GM18519 (cell line): ENCODE measurements at regions not wholly inside any gene's neighbourhood (a gene's known extent, or its start where the extent isn't known, plus 50 kb on each side); places are given as distances from the start of the nearest gene placed in this dataset.

ENCODE experiments used
- ATAC-seq: cut with Tn5 transposase; IDR thresholded peaks from one replicate; pipeline ENCODE4 v1.9.1; 2021; ENCODE audit warnings: mild to moderate bottlenecking, moderate library complexity; ENCODE audit not compliant: unreplicated experiment, low FRiP score

DNA sequence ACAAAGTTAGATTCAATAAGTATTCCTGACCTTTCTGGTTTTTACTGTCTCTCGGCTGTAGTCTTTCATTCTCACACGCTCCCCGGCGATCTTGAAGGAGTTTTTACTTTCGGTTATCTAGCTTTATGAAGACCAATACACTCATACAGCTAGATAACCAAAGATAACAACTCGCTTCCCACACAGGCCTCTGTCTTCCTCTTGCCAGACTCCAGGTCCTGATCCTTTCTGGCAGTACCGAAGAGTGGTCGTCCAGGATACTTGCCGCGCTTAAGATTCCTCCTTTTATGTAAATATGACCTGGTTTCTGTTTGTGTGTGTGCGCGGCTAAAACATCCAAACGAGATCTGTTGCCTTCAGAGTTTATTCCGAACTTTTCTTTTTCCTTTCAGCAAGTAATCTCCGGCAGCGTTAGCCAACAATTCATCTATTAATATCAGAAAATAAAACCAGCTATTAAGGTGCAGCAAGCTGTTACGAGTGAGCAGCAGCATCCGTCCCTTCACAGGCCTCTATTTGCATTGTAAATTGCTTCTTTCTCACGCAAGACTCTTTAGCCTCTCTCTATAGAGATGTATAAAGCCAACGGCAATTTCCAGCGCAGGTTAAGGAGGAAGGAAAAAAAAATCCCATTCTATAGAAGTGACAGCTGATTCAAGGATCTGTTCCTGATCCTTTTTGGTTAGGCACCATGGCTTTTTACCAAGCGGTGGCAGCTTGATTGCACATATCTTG is 216.1 kb downstream of the MEF2C start:
- peak; percentile 50 for ATAC-seq

DNA sequence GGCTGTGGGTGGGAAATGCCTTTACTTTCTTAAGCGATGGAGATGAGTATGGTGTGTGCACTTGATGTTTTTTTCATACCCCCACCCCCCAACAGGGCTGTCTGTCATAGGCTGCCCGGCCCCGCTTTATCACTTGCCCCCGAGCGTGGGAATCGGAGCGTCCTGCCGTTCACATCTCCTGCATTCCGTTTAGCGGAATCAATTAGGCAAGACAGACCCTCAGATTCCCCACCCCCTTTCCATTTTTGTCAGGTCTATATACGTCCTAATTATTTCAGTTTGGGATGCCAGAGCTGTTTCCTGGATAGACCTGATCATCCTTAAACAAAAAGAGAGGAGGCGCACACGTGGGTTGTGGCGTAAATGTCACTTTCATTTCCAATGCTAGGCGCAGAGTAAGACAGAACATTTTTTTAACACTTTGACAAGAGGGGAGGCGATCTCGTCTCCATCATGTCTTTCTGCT is 217.2 kb downstream of the MEF2C start:
- ATAC-seq = no peak

DNA sequence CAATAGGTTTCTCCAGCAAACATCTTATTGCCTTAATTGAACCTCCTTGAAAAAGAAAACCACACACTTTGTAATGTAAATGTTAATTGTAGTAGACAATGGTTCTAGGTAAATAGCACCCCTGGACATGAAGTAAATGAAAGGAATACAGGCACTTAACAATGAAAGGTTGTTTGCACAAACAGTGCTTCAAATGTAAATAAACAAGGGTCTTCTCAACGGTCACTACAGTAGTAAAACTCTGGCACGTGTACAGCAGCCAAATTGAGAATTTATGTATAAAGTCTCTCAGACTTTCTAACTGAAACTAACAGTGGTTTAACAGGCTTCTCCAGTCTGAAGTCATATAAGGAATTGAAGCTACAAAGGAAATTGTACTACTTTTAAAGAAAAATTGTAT is 218.3 kb downstream of the MEF2C start:
- ATAC-seq = no peak

DNA sequence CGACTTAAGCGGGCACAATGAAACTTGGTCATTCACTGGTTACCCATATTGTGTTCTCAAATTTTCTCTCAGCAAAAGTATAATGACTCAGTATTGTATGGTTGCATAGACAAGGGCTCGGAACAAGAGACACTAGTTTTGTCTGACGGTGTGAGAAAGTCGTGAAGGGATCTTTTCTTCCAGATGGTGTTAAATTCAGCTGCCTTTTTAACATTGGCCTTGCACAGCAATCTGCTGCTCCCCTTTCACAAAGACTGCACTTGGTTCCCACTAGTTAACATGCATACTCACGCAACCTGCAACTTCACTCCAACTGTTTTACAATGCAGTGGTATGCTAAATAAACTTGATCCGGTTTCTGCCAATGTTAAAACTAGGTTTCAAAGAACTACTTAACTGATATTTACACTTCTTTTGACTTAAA is 219.2 kb downstream of the MEF2C start:
- ATAC-seq = no peak

DNA sequence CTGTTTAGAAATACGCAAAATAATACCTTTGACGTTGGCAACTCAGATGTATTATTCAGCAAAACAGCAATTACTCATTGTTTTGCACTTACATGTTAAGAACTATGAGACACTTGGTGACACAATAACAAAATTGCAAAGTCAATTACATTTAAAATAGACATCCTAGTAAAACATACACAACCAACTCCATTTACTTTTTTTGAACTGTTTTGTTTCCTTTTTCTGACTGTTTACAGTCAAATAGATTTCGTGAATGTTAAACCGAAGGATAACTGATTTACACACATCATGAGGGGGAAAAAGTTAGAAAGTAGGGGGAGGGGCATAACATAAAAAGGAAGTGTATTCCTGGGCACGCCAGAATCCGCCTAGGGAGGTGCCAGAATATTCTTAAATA is 220.1 kb downstream of the MEF2C start:
- no peak for ATAC-seq

DNA sequence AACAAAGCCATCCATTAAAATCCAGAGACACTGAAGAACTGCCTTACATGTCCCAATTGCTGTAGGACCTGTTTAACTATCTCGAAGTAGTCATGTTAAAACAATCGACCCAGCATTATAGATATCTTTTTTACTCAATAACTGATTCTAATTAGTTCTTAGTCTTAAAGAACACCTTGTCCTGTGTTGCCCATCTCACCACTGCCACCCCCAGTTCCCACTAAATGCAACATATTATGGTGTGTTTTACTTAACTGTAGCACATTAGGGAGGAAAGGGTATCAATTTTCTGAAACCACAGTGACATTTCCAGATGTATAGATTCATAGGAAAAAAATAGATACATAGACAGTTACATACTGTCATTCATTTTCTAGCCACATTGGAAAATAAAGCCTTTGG is 221.2 kb downstream of the MEF2C start:
- ATAC-seq = no peak

DNA sequence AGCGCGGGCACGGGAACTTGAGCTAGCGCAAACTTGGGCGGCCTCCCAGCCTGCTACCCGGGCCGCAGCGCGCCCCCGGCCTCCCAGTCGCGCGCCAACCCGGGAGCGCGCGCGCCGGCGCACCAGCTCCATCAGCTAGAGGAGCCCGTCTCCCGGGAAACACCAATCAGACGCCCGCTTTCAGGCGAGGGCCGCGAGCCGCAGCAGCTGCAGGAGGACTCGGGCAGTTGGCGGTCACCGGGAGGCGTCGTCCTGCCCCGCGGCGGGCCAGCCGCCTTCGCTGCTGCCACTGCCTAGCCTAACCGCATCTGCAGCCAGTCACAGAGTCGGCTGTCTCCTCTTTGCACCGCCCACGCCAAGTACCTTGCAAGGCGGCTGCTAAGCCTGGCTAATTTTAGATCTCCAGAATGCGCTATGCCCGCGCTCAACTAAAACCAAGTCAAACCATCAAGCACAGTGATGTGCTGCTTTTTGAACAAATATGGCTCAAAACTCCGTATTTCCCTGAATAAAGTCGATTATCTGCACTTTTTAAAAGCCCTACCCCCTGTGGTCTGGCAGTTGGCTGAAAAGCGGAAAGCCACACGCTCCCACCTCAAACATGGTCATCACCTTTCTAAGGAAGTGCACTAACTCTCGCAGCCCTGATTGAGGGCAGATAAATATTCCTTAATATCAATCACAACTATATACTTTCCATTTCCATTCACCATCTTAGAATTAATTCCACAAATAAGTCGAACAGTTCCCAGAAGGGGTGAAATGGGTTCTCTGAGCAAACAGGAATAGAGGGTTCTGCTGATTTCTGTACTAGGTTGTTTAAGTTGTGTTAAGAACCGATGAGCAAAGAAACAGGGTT is 221.8 kb downstream of the MEF2C start:
- peak; percentile 54 for ATAC-seq

DNA sequence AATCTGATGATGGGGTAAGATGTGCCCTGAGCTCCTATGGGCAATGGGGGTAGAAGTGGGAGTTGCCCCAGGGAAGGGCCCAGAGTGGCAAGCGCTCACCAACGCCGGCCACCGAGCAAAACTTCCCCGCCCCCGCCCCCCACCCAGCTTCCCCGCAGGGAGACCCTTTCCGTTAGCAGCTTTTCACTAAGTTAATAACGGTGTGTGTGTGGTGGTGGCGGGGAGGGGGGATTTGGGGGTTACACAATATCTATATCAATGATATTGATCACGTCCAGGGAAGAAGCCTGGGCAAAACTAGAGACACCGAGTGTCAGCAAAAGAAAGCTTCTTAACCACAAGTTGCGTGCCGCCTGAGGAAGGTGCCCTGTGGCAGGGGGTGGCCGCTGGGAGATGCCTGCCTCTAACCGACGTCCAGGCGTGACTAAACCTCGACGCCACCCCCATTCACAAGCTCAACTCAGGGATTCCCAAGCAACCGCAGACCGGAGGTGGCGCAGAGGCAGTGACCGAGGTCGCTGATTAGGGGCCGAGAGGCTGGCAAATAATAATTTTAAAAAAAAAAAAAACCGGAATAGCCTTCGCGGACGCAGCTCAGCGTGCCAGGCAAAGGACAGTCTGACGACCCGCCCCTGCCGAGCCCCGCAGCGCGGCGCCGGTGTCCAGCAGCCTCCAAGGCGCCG is 222.6 kb downstream of the MEF2C start:
- peak; percentile 6 for ATAC-seq

DNA sequence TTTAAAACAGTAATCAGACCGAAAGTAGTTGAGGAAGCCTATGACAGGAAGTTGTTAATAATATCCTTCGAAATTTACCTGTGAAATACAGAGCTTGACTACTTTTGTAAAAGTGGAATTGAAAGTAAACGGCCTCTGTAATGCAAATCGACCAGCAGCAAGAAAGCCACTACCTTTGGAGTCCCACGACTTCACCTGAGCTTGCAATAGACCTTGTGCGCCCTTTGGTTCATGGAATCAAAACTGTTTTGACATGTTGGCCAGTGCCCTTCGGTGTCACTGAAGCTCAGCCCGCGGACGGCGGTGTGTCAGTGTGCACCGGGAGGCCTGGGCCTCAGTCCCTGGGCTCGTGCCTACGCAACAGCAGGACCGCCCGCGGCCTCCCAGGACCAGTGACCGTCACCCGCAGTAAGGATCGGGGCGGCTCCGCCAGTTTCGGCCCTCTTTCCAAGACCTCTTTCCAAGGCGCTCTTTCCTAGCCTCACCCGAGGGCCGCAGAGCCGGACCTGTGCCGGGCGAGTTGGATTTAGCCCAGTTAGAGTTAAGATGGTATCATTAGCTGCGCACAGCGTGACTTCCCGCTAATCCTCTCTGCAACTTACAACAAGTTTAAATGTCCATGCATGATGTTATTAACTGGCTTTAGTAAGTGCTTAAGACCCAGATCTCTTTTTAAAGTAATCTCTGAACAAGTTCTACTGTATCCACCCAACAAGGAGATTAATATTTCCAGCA is 223.3 kb downstream of the MEF2C start:
- peak; percentile 53 for ATAC-seq

DNA sequence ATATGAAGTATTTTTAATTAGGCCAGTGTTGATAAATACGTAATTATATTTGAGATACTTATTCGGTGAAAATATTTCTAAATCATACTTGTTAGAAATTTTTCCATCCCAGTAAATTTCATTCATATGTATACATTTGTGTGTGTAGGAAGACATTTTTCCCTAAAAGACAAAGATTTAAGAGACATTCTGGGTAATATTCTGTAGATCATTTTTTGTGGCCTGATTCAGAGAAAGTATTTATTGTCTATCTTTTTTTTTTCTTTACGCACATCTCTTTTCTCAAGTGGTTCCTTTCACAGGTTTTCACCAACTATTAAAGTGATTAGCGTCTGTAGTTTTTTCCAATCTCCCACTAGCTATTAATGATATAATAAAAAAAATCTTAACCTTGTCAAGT is 224.1 kb downstream of the MEF2C start:
- no peak for ATAC-seq

DNA sequence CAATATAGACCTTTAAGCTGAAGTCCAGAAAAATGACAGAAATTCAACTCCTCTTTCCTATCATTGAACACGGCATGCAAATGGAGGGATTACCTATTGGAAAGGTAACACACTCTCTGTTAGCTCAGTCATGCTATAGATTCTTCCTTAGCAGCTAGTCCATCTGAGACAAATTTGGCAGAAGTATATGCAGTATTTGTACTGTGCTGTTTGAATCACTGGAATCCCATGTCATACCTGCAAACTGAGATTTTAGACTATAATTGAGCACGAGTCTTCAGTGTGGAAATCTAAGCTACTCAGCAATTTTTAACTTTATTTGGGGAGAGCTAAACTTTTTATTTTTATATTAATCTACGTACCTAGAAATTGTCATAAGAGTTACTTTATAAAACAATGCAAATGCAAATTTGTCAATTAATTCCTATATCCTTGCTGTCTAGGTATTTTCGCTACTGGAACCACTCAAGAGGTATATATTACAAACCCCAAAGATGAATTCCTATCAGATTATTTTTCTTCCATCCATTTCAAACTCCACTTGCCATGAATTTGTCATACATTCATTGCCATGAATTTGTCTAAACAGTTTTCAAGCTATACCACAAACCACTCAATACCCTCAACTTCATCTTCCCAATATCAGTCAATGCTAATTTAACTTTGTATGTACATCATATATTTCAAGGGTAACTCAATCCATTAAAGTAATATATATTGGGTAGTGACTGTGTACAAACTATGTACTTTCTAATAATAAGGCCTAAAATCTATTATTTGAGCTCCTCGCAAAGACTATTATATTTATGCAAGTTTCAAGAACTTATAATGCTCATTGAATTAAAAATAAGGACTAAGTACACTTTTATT is 224.8 kb downstream of the MEF2C start:
- no peak for ATAC-seq

DNA sequence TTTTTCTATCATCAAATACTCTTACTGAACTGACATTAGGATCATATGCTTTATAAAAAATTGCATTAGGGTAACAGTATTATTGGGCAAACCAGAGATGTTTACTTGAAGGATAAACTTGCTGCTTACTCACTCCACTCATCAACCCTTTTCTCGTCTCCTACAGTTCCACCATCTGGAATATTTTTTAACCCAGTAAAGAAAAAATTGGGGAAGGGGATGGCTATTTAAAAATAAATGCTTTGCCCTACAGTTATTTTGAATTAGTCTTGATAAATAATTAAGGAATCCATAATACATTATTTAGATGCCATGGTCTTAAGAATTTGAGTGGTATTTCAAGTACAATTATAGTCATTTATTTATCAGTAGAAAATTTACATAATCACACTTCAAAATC is 225.8 kb downstream of the MEF2C start:
- ATAC-seq = no peak

DNA sequence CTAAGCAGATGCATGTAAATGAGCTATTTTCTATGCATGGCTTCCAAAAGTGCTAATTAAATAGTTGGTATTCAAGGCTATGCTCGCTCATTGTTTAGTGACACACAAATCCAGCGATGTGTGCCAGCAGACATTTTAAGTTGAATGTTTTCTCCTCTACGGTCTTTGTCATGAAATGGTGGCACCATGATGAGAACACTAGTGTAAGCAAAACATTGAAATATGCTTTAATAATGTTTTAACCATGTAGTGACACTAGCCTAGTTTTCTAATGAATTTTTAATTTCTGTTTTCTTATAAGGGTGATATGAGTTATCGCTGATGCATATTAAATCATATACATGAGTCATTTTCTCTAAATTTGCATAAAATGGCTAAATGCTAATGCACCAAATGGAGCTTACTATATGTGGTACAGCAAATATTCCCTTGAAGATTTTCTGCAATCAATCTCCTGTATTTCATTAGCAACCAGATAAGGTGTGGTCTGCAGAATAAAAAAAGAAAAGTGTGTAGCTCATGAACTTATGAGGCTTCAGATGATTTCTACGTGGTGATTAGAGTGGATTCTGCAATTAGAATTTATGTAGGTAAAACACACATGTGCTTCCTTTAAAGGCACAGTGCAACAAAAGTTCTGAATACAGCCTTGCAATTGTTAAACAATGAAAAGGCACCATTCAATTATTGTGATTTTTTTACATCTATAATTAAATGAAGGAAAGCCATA is 226.6 kb downstream of the MEF2C start:
- no peak for ATAC-seq

DNA sequence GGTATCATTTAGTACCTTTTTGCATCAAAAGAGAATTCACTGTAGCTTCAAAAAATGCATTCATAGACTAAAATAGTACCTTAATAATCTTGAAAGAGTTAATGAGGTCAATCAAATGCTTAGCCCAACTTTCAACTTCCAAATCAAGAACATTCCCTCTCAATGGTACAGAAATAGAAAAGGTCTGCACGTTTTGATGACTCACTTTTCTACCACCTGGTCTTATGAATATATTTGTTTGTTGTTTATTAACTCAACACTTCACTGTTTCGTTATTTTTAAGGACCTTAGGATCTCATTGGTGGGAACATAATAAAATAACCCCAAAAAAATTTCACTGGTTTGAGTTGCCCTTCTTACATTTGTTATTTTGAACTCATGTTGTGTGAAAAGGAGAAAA is 229.5 kb downstream of the MEF2C start:
- ATAC-seq = no peak

DNA sequence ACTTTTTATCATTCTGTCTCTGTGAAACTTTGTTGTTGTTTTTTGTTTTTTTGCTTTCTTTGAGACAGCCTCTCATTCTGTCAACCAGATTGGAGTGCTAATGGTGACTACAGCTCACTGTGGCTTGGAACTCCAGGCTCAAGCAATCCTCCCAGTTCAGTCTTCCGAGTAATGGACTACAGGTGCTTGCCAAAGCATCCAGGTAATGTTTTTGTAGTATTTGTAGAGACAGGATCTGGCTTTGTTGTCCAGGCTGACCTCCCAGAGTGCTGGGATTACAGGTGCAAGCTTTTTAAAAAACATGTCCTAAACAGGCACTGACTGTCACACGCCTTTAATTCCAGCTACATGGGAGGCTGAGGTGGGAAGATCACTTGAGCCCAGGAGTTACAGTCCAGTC is 235.1 kb downstream of the MEF2C start:
- ATAC-seq = no peak

DNA sequence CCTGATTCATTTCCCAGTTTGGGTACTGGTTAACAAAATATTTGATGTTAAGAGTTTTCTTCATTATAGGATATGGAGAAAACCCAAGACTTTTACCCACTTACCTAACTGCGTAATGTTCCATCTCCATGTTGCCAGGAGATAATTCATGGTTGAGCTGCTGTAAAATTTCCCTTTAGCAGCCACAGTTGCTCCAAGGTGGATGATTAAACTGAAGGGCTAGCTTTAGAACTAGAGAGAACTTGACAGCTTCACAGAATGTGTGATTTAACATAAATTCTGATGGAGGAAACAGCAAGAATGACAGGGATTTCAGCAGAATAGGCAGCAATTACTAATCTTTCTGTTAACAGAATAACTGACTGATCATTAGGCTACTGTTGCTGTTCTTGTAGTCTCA is 236.1 kb downstream of the MEF2C start:
- ATAC-seq = no peak

DNA sequence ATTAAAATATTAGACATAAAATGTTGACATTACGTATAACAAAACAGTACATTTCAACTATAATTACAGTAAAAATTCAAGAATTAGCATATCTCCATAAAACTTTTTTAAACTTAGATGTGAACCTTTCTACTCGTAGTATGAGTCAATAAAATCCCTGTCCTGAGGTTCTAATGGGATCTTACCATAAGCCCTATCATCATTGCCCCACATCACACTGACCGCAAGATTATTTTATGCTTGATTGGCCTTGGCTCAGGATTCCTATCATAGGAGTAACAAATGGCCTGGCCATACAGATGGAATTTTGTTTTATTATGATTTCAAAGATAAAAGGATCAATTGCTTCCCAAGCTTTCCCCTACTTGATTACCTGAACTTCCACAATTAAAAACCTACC is 238.3 kb downstream of the MEF2C start:
- ATAC-seq = no peak

DNA sequence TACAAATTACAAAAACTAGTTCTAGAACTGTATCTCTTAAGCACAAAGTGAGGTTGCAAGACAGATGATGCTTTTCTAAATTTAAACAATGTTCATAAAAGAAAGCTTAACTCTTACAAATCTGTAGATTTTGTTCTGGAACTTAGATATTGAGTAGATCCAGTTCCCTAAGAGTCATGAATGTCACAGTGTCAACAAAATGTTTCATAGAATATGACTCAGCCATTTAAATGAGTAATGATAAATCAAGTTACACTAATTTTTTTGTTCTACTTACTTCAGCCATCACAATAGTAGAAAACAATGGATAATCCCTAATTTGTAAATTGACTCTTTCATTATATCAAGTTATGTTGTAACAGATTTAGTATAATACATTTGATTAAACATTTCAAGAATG is 239.7 kb downstream of the MEF2C start:
- ATAC-seq = no peak

DNA sequence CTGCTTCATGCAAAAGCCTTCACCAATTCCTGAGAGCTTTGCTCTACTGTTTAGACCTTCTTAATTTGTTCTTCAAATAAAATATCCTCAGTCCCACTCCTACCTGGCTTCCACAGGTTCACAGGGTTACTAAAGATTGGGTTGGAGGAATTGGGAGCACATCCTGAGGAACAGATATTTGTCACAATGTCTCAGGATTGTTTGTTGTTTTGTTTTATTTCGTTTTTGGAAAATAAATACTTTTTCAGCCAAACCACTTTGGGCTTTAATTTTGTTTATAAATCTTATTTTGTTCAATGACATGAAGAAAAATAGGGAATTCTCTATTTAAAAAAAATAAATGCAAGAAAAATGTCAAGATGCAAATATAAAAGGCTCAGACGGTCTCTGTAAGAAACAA is 249.0 kb downstream of the MEF2C start:
- ATAC-seq = no peak
